Esophagus muscularis mucosa (tissue), 4 donors: ENCODE measurements at regions not wholly inside any gene's neighbourhood (a gene's known extent, or its start where the extent isn't known, plus 50 kb on each side); places are given as distances from the start of the nearest gene placed in this dataset.

Source experiments
- EP300 ChIP-seq: sonication (generic); formaldehyde crosslinking; IDR thresholded peaks from one replicate; pipeline ENCODE4 v1.6.1; 2017; ENCODE audit warnings: antibody characterized with exemption
- POLR2A ChIP-seq: fragments of 450-650 bp; IDR thresholded peaks from one replicate; pipeline ENCODE4 v1.6.1; 2017; ENCODE audit warnings: antibody characterized with exemption, moderate library complexity, mild to moderate bottlenecking, low read depth
- POLR2AphosphoS5 ChIP-seq, 2 donors: sonication (generic); formaldehyde crosslinking; IDR thresholded peaks; one replicate each; pipeline ENCODE4 v1.6.1; 2017; ENCODE audit warnings: antibody characterized with exemption in 2 of 2
- TF ChIP-seq, protein P1 (sequence below), 3 experiments: fragments of 200-600 bp in 2 of 3; fragments of 450-650 bp in 1 of 3; sonication (generic) in 2 of 3; IDR thresholded peaks; one replicate each; pipeline ENCODE4 v1.5.1; 2017 to 2019; ENCODE audit warnings: antibody characterized with exemption in 3 of 3, mild to moderate bottlenecking in 2 of 3, moderate library complexity in 1 of 3

DNA sequence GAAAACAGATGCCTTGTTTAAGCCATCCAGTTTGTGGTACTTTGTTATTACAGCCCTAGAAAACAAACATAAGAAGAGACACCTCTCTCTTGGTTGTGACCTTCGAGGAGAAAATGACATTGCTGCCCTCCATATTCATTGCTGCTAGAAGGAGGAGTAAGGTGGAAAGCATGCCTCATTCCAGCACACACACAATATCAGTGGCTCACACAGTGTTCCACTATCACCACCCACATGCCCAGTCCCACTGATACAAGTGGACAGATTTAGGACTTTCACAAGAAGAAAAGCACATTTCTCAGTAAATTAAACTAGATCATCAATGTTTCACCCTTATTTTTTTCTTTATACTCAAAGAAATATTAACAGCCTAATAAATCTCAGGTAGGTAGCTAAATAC is 143.6 kb downstream of the PHLDA1 start:
- TF ChIP-seq, protein P1, sequence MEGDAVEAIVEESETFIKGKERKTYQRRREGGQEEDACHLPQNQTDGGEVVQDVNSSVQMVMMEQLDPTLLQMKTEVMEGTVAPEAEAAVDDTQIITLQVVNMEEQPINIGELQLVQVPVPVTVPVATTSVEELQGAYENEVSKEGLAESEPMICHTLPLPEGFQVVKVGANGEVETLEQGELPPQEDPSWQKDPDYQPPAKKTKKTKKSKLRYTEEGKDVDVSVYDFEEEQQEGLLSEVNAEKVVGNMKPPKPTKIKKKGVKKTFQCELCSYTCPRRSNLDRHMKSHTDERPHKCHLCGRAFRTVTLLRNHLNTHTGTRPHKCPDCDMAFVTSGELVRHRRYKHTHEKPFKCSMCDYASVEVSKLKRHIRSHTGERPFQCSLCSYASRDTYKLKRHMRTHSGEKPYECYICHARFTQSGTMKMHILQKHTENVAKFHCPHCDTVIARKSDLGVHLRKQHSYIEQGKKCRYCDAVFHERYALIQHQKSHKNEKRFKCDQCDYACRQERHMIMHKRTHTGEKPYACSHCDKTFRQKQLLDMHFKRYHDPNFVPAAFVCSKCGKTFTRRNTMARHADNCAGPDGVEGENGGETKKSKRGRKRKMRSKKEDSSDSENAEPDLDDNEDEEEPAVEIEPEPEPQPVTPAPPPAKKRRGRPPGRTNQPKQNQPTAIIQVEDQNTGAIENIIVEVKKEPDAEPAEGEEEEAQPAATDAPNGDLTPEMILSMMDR (IDR thresholded peaks at IDR 0.05) = no peak
- TF ChIP-seq POLR2A (no peak), POLR2AphosphoS5 (IDR thresholded peaks at IDR 0.05) (no peak), EP300 (no peak)
